Lung microvascular endothelial cell (primary cell): ENCODE measurements at regions not wholly inside any gene's neighbourhood (a gene's known extent, or its start where the extent isn't known, plus 50 kb on each side); places are given as distances from the start of the nearest gene placed in this dataset.

ENCODE experiments used
- DNase-seq, 2 donors: peaks; one replicate each; pipeline versions ENCODE4 v3.0.0 to v3.0.0-alpha.2; 2010; ENCODE audit warnings: low read depth in 2 of 2

DNA sequence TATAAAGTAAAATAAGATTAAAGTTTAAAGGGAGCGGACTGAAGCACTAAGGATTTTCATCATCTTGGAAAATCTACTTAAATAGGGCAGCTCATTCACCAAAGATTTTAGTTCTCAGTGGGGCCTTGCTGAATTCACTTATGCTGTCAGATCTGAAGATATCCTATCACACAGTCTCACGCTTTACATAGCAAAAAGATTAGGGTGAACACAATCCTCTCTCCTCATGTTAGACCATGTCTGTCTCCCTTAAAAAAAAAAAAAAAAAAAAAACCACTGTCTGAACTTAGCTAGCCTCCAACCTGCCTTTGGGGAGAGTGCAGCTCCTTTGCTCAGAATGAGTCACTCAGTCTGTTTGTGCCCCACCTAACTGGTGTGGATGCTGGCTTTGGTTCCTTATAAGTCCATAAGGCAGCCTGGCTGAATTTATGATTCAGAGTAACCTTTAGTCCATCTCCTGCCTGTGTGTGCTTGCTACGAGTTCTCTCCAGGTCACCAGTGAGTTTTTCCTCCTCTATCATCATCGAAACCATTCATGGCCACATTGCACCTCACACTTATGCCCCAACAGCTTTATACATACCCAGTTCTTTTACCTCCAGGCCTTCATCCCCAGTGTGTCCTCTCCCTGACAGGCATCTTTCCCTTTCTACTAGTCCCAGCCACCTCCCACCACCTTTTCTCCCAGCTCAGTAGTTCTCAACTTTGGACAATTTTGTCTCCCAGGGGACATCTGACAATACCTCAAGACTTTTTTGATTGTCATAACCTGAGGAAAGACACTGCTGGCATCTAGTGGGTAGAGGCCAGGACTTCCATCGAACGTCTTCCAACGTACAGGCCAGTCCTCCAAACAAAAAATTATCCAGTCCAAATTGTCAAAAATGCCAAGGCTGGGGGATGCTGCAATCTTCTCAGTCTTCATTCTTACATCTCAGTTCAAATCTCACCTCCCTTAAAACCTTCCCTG lies 220.7 kb upstream of the EMCN start:
- DNase-seq = peak; percentile 24 to 88

DNA sequence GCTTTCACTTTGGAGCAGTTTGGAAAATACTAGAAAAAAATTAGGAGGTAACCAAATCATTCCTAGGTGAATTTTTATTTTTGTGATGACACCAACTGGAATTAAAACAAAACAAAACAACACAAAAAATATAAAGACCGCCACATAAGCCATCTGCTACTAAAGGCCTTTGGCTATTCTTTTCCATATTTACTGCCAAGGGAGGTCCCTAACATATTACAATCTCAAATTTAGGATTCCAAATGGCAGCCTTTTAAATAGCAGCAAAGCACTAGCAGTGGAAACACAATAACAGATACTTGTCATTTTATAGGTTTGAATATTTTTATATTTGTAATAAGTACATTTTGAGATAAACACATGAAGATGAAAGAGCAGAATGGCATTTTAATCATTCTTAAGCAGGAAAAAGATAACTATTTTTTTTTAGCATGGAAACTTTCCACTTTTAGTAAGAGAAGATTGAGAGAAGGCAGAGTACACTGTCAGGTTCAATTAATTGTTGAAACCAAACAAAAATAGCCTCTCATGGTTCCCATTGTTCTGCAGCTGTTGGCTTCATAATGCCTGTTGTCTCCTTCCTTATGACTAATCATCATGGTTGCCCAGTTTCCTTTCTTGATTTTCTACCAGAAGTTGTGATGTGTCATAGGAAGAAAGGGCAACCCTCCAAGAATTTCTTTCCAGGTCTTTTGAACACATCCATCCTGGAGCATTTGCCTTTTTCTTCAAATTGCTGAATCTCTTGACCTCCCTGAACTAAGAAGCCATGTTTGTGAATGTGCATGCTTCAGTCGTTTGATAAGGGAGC lies 219.0 kb upstream of the EMCN start:
- peak; percentile 58 to 98 for DNase-seq

DNA sequence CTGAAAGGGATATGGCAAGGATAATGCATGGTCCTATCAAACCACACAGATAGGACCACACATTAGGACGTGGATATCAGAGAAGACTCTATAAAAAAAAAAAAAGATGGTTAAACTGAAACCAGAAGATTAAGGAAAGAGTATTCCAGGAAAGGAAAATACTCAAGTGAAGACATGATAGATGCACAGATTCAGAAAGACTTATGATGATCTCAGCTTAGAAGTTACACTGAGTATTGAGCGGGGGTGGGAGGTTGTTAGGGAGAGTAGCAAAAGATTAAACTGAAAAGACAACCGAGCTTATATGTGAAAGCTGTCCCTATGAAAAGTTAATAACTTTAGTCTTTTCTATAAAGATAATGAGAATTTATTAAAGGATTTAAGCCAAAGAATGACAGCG lies 211.0 kb upstream of the EMCN start:
- no peak for DNase-seq

DNA sequence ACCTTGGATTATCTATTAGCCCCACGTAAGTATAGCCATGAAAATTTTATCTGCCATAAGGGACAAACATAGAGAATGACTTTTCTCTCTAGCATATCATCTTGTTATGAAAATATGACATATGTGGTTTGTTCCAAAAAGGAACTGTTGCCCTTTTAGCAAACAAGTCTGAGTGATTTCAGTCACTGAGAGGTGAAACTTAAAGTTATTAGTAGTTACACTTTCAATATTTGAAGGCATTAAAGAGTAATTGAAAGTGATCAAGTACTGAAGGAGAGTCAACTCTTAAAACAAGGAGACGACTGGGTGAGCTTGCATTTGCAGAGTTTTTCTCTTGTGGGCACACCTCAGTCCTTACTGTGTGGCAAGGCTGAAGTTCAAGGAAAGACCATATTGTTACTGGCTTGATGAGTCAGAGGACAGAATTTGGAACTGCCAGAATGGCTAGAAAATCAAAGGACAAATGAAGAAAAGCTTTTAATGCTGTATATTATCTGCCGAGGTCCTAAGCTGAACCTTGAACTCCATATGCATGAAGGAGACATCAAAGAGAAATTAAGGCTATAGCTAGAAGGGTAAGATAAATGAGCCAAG lies 205.1 kb upstream of the EMCN start:
- no peak for DNase-seq

DNA sequence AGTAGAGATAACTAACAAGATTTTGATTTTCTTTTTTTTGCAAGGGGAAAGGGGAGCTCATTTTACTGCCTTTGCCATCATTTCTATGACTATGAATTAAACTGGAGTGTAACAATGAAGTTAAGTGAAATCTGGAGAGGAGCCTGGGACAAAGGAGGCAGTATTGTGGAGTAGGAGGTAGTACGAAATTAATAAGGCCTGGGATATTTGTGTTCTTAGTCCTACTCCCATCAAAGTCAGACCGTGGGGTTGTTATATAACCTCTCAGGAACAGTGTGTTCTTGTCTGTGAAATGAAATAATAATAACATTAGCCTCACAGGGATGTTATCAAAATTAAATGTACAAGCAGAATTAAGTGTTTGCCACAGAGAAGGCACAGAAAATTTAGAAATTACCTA lies 204.3 kb upstream of the EMCN start:
- DNase-seq = no peak

DNA sequence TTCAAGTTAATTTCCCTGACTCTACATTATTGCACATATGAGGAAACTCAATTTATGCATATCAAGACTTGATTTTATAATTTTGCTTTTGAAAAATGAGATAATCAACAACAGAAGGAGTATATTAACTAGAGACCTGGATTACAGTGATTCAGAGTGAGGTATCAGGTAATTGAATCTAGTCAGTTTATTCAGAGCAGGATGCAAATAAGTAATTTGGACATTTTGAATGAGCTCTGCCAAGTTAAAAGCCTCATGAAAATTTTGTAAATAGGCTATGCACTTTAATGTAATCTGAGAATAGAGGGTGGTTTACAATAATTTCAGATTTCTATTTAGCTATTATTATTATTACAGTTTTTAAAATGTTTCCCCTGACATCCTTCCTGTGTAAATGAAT lies 203.7 kb upstream of the EMCN start:
- DNase-seq = no peak

DNA sequence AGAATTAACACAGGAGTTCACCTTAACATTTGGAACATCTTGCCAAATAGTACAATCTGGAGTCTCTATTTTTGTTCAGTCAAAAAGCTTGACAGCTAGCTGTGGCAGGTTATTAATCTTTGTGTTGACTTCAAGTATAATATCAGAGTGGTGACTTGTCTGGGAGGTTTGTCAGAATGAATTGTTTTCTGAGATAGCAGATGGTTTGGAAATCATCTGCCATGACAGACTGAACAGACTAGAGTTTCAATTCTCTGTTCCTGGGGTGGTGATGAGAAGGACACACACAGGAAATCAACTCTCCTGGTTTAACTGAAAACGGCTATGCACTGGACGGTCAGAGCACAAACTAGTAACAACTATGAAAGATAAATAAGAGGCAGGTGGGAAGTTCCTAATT lies 203.3 kb upstream of the EMCN start:
- no peak for DNase-seq

DNA sequence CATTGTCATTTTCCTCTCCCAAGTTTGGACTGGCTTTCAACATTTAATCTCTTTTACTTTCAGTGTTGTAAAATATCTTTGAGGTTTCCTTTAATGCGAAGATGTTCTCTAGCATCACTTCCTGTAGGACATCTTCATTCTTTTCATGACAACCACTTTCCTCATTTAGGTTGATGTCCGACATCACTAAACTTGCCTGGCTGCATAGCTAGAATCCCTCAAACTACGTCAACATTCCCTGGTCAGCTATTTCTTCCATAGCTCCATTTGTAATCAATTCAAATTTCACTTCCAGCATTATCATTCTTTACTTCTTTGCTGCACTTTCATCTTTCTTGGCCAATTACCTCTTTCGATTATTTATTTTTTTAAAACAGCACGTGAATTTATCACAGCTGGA lies 198.6 kb upstream of the EMCN start:
- DNase-seq = no peak

DNA sequence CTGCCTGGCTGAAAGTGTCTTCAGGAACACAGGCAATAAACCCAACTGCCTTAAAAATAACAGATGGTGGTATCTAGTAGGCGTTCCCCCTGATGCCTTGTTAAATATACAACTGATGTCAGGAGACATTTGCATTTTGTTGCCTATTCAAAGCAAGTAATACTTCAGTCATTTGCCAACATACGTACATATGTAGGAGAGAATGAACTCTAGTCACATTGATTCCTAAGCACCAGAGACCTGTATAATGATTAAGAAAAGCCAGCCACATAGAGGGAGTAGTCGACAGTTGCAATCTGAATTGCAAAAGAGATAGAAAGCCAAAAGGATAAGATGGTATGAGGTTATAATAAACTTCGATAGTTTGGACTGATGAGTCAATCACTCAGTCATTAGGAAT lies 191.0 kb upstream of the EMCN start:
- no peak for DNase-seq

DNA sequence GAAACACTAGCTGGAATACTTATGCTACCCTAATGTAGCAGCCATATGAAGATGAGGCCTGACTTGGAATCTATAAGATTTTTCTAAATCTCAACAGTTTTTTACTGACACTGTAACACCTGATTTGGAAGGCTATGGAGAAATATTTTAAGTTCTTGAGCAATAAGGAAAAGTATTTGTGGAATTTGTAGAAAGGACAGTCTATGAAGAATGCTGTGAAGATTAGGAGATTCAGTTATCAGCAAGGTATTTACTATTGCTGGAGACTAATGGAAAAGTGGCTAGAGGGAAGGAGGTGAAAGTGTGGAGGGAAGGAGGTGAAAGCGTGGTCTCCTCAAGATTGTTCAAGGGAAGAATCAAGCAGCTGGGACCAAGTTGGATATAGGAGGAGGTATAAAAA lies 190.0 kb upstream of the EMCN start:
- DNase-seq = no peak

DNA sequence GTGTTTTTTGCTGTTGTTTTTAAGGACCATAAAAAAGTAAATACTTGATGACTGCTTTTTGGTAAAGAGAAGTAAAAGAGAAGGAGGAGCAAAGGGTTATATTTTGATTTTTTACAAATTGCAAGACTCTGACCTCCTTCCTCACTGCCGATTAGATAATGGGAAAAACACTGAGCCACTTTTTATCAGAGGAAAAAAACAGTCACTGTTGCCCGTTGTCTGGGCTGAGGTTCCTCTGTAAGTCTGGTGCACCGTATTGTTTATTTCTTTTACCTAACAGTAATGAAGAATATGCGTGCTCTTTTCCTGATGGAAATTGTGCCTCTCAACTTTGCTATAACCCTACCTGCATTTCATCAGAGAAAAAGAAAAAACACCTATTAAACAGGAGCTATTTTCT lies 178.7 kb upstream of the EMCN start:
- peak; percentile 4 to 8 for DNase-seq

DNA sequence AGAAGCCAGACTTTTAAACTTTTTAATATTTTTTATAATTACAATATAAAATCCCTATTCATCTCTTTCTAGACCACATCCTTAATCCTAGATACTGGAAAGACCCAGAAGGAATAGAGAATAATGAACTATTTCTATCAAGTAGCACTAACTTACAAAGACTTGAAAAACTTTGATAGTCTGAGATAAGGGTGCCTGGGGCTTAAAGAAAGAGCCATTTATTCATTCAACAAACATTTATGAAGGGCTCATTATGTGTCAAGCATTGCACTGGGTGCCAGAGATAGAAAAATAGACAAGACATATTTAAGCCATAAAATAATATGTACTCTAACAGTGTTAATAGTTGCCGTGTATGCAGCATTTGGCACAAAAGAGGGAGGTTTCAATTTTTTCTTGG lies 178.0 kb upstream of the EMCN start:
- DNase-seq = no peak

DNA sequence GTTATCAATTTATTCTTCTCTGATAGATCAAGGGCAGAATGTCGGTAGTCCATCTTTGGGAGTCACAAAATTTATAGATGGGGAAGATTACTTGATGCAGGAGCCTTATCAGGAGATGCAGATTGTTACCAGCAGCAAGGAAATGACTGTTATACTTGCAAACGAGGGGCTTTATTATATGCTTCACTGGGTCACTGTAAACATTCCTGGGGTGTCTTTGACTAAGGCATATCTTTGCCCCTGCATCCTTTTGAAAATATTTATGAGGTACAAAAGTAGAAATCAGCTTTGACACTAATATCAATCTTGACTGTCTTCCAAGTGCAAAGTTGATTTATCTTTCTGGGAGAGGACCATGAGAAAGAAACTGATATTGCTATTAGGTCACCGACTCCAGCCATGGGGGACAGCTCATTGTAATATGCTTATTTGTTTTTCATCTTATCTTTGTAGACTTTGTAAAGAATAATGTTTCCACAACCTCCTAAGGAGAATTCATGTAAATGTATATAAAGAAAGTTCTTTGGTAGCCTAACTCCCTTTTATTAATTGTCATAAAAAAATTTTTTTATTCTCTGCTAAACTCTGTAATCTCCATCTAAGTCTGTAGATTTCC lies 177.3 kb upstream of the EMCN start:
- peak in 1 of 2 donors; percentile 1 for DNase-seq

DNA sequence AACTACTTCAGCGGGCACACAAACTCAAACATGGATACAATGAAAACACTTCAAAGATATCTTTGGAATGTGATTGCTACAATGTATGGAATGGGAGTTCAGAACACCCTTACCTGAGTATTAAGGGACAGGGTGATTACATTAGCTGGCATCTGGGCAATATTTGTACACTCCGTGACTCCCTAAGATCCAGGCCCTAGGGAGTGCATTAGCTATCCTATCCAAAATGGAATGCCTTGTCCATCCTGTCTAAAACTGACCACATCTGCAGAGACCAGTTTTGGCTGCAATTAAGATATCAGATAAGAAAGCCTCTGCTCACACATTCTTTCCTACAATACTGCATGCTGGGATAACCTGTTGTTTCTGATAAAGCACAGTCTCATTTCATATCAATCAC lies 176.6 kb upstream of the EMCN start:
- no peak for DNase-seq

DNA sequence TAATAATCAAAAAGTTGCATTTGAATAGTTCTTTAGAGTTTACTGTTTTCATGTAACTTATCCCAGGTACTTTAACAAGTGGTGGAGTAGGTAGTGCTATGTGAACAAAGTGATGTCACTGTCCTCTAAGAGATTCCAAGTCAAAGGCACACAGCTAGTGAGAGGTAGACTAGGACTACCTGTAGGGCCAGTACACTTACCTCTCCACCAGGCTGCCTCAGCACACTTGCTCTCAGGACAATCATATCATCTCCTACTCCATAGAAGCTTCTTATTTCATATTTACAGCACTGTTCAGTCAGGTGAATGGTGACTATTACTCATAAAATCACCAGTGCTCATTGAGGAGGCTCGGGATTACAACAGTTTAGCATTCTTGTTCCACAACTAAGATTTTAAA lies 173.0 kb upstream of the EMCN start:
- no peak for DNase-seq

DNA sequence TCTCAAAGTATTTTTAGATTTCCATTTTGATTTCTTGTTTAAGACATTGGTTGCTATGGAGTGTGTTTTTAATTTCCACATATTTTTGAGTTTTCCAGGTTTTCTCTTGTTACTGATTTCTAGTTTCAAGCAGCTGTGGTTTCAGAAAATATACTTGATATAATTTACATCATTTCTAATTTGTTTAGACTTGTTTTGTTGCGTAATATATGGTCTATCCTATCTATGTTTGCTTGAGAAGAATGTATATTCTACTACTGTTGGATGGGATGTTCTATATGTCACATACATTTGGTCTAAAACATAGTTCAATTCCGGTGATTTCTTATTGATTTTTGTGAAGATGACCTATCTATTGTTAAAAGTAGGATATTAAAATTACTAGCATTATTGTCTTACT lies 170.5 kb upstream of the EMCN start:
- no peak for DNase-seq

DNA sequence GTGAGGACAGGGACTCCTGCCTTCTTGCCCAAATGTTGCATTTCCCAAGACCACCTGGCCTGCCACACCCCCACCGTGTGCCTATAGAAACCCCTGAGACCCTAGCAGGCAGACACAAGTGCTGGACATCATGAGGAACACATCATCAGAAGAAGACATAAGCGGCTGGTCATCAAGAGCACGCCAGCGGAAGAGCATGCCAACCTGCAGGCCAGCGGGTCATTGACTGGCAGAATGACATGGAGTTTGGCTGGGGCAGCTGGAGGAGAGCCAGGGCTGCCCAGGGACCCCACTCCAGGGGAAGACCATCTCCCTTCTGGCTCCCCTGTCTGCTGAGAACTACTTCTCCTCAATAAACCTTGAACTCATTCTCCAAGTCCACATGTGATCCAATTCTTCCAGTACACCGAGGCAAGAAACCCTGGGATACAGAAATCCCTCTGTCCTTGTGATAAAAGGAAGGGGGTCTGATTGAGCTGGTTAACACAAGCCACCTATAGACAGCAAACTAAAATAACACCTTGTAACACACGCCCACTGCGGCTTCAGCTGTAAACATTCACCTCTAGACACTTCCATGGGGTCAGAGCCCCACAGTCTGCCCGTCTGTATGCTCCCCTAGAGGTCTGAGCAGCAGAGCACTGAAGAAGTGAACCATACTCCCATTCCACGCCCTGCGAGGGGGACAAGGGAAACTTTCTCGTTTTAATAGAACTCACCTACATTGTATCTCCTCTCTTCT lies 164.8 kb upstream of the EMCN start:
- no peak for DNase-seq

DNA sequence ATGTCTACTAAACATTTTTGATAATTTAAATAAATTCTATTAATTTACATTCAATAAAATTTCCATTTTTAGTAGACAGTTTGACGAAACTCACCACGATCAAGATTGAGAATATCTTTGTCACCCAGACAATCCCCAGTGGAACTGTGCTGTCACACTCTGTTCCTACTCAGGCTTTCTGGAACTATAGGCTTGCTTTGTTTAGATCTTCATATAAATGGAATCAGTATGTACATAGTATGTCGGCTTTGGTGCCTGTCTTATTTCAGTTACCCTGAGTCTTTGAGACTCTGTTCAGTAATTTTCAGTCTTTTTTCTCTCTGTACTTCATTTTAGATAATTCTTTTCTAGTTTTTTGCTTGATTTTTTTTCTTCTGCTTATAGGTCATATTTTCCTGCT lies 163.5 kb upstream of the EMCN start:
- no peak for DNase-seq

DNA sequence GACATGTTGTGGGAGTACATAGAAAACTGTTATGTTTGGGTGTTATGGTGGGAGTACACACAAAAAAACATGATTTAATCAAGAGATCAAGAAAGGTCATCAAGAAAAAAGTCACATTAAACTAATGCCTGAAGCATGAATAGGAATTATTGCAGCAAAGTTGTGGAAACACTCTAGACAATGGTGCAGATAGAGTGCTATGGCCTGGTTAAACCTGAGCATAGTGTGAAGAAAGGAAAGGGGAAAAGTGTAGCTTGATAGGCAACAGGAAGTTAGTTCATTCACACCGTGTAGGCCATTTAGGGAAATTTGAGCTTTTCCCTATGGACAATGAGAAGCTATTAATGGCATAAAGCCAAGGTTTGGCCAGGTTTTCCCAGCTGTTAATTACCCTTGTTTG lies 162.1 kb upstream of the EMCN start:
- DNase-seq = peak in 1 of 2 donors; percentile 13

DNA sequence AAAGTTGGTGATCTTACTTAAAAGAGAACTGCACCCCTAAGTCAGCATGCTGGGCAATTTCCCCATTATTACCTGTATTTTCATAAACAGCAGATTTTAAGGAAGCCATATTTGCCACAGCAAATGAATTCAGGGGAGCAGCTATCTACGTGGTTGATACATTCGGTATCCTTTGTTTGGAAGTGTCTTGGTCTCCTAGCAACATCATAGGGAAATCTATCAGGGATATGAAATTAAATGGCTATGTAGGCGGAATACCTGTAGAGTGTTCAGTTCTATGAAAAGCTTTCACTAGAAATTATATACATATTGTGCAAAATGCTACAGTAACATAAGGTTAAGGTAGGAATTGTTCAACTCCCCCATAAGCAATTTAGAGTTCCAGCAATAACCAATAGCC lies 157.2 kb upstream of the EMCN start:
- DNase-seq = no peak

DNA sequence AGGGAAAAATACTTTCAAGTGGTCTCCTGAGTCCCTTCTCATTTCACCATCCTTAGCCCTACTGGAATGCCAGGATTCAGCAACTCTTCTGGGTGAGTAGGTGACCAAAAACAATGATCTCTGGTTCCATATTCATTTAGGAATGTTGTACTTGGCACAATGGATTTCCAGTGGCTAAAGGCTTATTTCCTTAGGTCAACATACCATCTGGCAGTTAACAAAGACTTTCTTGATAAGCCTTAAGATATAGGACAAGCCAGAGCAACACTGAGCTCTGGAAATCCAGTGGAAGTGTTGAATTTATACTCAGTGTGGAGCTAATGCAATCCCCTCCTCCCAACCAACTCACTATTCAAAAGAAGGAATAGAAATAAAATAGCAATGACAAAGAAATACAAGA lies 139.4 kb upstream of the EMCN start:
- DNase-seq = peak; percentile 63 to 83
